Transverse colon (tissue), 4 donors: ENCODE measurements at regions not wholly inside any gene's neighbourhood (a gene's known extent, or its start where the extent isn't known, plus 50 kb on each side); places are given as distances from the start of the nearest gene placed in this dataset.

ENCODE experiments used
- POLR2AphosphoS5 ChIP-seq, 3 donors: sonication (generic); formaldehyde crosslinking; IDR thresholded peaks; one replicate each; pipeline ENCODE4 v1.6.1; 2016; ENCODE audit warnings: antibody characterized with exemption in 3 of 3
- TF ChIP-seq, protein P1 (sequence below), 5 experiments: fragments of 200-600 bp in 3 of 5; fragments of 450-650 bp in 2 of 5; sonication (generic) in 3 of 5; IDR thresholded peaks; 1 replicate in 2 of 5; 2 replicates in 3 of 5; pipeline ENCODE4 v1.5.1; 2016 to 2017; ENCODE audit warnings: antibody characterized with exemption in 5 of 5, inconsistent platforms in 3 of 5, mild to moderate bottlenecking in 2 of 5, moderate library complexity in 1 of 5

DNA sequence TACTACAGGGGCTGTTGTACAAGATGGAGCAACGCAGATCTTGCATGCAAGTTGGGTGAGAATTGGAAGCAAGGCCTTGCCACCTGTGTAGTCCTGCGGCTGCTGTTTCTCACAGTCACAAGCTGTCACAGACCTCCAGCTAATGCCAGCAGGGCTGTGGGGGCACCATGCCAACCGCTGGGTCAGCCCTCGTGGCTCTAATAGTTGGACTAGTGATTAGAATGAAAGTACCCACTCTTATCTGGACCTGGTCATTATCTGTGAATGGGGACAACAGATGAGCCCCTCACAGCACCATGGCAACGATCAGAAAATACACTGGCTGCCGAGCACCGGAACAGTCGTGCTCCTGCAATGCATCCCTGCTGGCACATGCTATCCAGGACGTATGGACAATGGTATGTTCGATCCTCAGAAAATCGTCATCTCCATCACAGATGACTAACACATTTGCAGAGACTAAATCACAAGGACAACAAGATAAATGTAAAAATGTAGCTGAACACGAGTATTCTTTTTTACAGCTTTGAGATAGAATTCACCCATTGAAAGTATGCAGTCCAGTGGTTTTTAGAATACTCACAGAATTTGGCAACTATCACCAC, 80.4 kb upstream of the CALN1 start:
- TF ChIP-seq, protein P1, sequence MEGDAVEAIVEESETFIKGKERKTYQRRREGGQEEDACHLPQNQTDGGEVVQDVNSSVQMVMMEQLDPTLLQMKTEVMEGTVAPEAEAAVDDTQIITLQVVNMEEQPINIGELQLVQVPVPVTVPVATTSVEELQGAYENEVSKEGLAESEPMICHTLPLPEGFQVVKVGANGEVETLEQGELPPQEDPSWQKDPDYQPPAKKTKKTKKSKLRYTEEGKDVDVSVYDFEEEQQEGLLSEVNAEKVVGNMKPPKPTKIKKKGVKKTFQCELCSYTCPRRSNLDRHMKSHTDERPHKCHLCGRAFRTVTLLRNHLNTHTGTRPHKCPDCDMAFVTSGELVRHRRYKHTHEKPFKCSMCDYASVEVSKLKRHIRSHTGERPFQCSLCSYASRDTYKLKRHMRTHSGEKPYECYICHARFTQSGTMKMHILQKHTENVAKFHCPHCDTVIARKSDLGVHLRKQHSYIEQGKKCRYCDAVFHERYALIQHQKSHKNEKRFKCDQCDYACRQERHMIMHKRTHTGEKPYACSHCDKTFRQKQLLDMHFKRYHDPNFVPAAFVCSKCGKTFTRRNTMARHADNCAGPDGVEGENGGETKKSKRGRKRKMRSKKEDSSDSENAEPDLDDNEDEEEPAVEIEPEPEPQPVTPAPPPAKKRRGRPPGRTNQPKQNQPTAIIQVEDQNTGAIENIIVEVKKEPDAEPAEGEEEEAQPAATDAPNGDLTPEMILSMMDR (IDR thresholded peaks at IDR 0.05): no peak
- no peak for TF ChIP-seq POLR2AphosphoS5 (IDR thresholded peaks at IDR 0.05)
